GM18951 (cell line): ENCODE measurements at regions not wholly inside any gene's neighbourhood (a gene's known extent, or its start where the extent isn't known, plus 50 kb on each side); places are given as distances from the start of the nearest gene placed in this dataset.

Experiments used
- POLR2A ChIP-seq: IDR thresholded peaks from 4 replicates; pipeline ENCODE4 v1.6.1; 2011; ENCODE audit warnings: mild to moderate bottlenecking; ENCODE audit not compliant: insufficient read length, insufficient read depth; ENCODE audit errors: extremely low read depth
- in situ Hi-C: fragments of 300-500 bp; cut with MboI; formaldehyde crosslinking; loops from one replicate; pipeline ENCODE4 v1.12.0; 2022; ENCODE audit warnings: low sequenced_read_pairs, mixed read lengths, inconsistent platforms; ENCODE audit not compliant: unreplicated experiment

- TF ChIP-seq POLR2A: no peak
- in situ Hi-C loops: no loop called here
Observed at GRCh38 chr2:76387294-76387693, 676.6 kb upstream of the GCFC2 start.

DNA sequence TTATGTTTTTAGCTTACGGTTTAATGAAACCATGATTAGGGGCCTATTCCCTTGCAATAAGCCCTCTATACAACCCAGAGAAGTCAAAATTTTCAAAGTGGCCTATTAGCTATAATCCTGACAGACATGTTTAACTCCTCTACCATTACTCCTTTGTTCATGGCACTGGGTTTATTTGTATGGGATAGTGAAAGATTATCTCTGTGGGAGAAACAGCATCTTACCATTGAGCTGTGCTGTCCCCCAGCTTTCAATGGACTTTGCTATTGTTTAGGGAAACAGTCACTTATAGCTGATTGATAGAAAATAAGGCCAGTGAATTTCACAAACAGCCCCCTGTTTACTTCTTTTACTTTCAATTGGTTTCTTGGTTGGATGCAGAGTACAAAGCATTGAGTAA, 675.2 kb upstream of the GCFC2 start:
- in situ Hi-C loops: no loop called here
- no peak for TF ChIP-seq POLR2A

DNA sequence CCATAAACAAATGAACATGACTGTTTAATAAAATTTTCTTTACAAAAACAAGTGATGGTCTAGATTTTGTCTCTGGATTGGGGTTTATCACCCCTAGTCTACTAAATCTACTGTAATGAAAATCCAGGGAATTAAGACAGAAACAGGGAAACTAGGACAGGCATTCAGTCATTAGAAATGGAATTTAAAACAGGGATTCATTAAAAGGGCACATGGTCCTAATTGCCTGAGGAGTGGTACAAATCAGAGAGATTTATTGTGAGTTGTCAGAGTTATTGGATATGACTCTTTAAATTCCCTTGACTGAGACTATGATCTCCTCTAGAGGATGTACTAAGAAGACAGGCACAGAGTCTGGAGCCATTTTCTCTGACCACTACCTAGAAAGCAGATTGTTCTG, 670.9 kb upstream of the GCFC2 start:
- no peak for TF ChIP-seq POLR2A
- in situ Hi-C loops: no loop called here

DNA sequence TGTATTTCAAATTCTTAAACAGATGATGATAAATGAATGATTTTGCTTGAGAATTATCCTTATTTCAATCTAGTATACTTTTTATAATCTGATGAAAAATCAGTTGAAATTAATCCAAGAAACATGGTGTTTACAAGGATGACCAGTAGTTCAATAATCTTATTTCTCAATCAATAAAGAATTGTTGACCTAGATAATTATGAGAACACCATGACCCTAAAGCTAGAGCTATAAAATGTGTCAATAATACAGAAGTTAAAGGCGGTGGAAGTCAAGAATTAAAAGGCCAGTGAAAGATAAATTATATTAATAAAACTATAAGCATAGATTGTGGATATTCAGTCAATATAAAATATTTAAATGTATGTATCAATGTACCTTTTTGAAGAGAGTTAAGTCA, 667.4 kb upstream of the GCFC2 start:
- TF ChIP-seq POLR2A: no peak
- in situ Hi-C loops: no loop called here

DNA sequence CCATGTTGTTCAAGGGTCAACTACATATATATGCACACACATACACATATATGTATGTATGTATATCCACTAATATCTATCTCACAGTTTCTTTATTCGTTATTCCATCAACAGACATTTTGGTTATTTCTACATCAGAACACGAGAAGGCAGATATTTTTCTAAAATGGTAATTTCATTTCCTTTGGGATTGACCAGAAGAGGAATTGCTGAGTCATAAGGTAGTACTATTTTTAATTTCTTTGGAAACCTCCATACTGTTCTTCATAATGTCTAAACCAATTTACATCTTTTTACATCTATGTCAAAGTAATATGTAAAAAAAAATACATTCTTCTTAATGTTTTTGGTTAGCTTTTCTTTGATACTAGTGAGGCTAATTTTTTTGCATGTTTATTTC, 630.7 kb upstream of the GCFC2 start:
- in situ Hi-C loops: no loop called here
- TF ChIP-seq POLR2A: no peak

- TF ChIP-seq POLR2A: no peak
- in situ Hi-C loops: no loop called here
Observed at GRCh38 chr2:76332871-76333270, 622.2 kb upstream of the GCFC2 start.

- in situ Hi-C loops: no loop called here
- TF ChIP-seq POLR2A: no peak
Observed at GRCh38 chr2:76330865-76331264, 620.1 kb upstream of the GCFC2 start.

DNA sequence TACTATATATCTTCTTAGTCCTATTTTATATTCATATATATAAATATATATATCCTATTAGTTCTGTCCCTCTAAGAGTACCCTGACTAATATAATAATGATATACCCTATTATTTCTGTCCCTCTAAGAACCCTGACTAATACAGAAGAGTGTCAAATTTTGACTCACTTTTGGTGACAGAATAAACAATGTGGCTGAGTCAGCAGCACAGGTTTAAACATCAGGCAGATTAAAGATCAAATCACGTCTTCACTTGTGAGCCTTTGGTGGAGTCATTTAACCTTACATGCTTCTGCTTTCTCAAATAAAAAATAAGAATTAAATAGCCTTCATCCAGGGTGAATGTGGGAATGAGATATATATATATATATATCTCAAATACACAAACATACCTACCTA, 615.9 kb upstream of the GCFC2 start:
- TF ChIP-seq POLR2A: no peak
- in situ Hi-C loops: no loop called here

DNA sequence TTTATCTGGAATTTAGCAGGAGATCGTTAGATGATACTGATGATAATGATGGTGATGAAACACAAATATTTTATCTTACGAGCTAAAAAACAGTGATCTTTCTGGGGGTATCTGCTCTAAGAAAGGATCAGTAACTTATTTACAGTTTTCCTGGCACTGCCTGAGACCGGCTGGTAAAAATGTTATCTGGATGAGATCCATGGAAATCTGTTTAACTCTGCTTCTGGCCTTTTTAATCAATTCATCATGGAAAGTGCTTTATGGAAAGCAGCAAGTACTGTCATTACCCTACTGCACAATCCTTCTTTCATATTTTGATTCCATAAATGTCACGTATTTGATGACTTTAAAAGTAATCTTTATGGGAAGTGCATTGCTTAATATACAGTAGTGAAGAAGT, 612.7 kb upstream of the GCFC2 start:
- in situ Hi-C loops: no loop called here

DNA sequence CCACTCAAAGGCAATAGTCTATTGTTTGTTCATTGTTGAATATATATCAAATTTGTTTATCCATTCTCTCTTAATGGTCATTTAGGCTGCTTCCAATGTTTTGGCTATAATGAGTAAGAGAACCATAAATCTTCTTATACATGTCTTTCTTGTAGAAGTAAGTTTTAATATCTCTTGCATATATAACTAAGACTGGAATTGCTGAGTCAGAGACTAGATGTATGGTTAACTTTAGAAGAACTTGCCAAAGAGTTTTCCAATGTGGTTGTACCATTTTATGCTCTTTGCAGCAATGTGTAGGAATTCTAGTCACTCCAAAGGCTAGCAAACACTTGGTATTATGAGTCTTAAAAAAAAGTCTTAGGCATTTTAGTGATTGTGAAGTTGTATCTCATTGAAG, 610.0 kb upstream of the GCFC2 start:
- in situ Hi-C loops: no loop called here
- TF ChIP-seq POLR2A: no peak

More for the DNA sequence above, 612.7 kb upstream of the GCFC2 start:
- TF ChIP-seq POLR2A: no peak

DNA sequence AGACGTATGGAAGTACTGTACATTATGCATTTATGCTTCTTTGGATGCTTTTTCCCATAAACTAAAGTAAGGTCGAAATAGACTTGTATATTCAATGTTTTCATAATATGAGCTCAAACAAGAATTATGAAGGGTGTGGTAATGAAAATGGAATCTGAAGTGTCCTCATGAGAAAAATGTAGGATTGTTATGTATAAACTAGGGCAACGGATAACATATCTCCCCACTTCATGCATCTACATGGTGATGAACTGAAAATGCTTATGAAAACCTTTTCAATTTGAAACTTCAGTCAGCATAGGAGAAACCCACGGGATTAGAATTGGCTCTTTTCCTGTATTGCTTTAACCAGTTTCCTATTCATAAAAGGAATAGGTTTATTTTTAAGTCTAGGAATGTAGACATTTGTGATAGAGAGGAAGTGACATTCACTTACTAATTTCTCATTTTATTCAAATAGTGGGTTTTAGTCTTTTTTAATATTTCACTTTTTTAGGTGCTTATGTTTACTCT, 608.2 kb upstream of the GCFC2 start:
- no peak for TF ChIP-seq POLR2A
- in situ Hi-C loops: no loop called here

- in situ Hi-C loops: no loop called here
- TF ChIP-seq POLR2A: no peak
Observed at GRCh38 chr2:76316691-76317090, 606.0 kb upstream of the GCFC2 start.

DNA sequence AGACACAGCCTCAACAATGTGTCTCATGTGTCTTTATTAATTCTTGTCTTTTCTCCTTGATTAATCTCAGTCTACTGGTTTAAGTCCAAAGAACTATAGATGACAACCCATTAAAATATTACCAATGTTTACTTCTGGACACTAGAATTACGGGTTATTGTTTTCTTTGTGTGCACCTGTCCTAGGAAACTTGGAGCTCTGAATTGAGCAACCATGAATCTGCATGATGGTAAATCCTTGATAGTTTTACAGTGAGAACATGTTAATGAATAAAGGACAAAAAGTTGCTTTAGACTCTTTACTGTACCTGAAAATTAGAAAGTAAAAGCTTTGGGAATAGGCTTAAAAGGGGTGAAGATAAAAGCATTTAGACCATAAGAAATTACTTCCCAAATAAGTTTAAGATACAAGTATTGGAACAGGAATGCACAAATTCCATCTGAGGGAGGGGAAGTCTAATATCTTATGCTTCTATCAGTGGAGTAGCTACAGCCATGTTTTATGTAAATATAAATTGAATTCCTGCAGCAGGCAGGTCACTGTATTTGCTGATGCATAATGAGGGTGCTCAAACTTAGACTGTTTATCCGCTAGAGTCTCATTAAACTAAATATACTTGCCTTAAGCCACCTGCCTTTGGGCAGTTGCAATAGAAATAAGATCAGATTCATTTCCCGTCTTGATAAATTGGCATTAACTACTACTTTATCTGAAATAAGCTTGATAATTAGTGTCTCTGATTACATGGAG, 603.7 kb upstream of the GCFC2 start:
- in situ Hi-C loops: no loop called here
- no peak for TF ChIP-seq POLR2A

- TF ChIP-seq POLR2A: no peak
- in situ Hi-C loops: no loop called here
Observed at GRCh38 chr2:76312236-76312635, 601.5 kb upstream of the GCFC2 start.
